Pons (tissue), 1 donor: ENCODE measurements at regions not wholly inside any gene's neighbourhood (a gene's known extent, or its start where the extent isn't known, plus 50 kb on each side); places are given as distances from the start of the nearest gene placed in this dataset.
"Not testable (repeated sequence)": the region's sequence is repeated elsewhere in the genome, so short reads cannot be mapped to it uniquely, and the experiment has no call there.

Experiments used
- DNase-seq: peaks from one replicate; pipeline ENCODE4 v3.0.0-alpha.2; 2016; ENCODE audit warnings: low spot score

GRCh38 chr16:26985100-26986065, 81.3 kb upstream of the C16orf82 start:
- DNase-seq = no peak

GRCh38 chr16:26987597-26988010, 79.1 kb upstream of the C16orf82 start:
- DNase-seq = no peak

DNA sequence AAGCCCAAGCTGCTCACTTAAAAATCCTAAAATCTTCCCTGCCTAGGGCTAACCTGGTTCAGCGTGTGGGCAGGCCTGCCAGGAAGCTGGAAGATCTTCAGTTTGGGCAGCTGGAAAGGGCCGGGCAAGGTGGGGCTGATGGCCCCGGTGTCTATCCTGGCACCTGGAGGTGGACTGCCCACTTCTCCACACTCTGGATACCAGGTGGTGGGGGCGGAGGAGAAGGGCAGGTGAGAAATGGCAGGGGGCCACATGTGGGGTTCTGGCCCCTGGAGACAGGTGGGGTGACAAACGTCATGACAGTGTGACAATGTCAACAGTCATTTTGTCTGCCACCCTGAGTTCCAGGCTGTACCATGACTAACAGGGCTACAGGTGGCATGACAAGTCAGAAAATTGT, 78.5 kb upstream of the C16orf82 start:
- no peak for DNase-seq

- not testable (repeated sequence) for DNase-seq
Measured at GRCh38 chr16:26990384-26991120, 76.2 kb upstream of the C16orf82 start.

GRCh38 chr16:26992666-26993349, 73.9 kb upstream of the C16orf82 start:
- DNase-seq = no peak

DNA sequence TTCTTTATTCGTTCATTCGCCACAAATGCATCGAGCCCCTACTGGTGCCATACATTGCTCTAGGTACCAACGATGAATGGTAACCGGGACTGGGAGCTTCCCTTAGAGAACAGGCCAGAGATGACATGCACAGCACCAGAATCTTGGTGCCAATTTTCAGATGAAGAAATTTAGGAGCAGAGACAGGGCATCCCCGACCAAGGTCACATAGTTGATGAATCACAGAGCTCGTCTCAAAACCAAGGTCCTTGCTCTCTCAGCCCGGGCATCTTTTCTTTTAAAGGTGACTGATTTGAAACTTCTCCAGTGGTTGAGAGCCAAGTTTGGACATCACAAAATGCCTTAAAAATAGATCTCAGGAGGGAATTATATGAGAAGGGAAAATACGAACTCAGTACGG, 73.2 kb upstream of the C16orf82 start:
- DNase-seq = no peak

GRCh38 chr16:26993963-26994362, 72.8 kb upstream of the C16orf82 start:
- DNase-seq = no peak

DNA sequence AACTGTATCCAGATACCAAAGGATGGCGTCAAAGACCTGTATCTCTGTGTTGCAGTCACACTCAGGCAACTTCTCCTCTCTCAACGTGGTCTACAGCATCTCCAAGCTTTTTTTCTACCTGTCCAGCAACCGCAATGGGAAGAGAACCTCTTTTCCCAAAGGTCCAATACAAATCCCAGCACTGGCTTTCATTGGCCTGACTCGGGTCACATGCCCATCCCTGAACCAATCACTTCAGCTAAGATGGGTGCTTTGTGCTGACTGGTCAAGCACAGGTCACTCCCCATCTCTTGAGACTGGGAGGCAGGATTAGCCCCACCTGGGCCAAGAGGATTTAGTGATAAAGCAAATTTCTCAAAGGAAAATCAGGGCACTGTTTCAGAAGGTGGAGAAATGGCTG, 71.2 kb upstream of the C16orf82 start:
- DNase-seq = no peak

DNA sequence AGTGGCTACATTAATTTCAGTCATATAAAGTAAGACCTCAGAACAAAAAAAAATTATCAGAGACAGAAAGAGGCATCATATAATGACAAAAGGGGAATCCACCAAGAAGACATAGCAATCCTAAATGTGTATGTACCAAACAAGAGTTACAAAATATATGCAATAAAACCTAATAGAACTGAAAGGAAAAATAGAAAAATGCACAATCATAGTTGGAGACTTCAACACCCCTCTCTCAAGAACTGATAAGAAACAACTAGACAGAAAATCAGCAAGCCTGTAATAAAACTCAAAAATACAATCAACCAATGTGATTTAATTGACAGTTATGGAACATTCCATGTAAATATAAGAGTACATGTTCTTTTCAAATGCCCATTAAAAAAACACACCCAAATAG, 61.3 kb upstream of the C16orf82 start:
- DNase-seq = no peak
